Stimulated activated CD4-positive, alpha-beta T cell treated with anti-CD3 and anti-CD28 coated beads, Interleukin-4, amount 100 ng/mL, for 24 hours (primary cell): ENCODE measurements at regions not wholly inside any gene's neighbourhood (a gene's known extent, or its start where the extent isn't known, plus 50 kb on each side); places are given as distances from the start of the nearest gene placed in this dataset.

Source experiments
- DNase-seq: peaks from one replicate; pipeline ENCODE4 v3.0.0-alpha.2; 2020

DNA sequence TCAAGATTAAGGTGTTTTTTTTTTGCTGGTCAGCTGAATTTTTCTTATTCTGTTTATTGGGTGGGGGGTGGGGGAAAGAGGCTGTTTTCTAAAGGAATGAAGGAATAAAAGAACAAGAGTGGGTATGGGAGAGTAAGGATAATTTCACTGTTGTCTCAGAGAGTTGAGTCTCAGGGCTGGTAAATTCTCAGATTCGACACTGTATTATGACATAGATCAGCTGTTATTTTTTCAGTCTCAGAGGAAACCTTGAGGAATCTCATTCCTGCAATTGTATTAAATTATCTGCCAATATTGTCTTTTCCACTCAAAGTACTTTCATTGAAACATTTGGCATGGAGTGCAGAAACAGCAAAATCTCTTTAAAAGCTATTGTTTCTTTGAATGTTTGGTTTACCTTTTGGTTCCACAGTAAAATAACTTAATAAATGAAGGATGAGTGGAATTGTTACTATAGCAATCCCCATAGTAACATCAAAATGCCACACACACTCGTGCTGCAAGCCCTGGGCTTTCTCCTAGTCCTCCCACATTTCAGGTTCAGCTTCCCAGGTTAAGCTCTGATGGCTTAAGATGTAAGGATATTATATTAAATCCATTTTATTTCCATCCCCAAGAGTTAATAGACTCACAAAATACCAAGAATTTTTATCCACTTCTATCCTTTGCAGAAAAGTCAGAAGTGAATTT lies 478.7 kb upstream of the TCF4 start:
- DNase-seq, result no peak

DNA sequence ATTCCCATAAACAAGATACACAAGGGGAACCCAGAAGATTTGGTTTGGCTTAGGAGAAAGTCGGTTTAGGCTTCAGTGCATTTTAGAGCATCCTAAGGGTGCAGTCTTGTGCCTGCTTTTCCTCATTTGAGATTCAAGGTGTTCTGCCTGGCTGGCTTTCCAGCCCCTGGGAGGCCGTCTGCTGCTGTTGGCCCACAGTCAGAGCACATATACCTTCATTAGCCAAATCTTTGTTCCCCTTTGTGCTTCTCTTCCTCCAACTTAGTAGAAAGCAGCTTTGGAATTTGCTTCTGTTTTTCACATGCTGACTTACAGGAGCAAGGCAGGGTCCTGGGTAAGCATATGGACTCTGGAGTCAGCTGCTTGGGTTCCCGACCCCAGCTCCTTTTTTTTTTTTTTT lies 477.1 kb upstream of the TCF4 start:
- no peak for DNase-seq

DNA sequence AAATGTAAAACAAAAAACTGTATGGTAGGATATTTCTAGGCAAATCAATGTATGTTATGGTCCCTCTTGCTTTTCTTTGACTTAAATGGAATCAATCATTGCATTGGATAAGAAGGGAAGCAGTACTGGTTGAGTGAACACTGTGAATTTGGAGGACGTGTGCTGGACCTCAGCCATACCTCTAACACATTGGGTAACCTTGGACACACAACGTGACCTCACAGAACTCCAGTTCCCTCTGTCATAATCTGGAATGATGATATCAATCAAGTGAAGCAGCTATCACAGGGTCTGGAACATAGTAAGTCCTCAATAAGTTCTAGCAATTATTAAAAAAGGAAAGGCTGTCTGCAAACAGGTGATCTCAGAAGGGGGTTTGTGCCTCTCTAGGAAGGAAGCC lies 474.9 kb upstream of the TCF4 start:
- DNase-seq, result no peak

DNA sequence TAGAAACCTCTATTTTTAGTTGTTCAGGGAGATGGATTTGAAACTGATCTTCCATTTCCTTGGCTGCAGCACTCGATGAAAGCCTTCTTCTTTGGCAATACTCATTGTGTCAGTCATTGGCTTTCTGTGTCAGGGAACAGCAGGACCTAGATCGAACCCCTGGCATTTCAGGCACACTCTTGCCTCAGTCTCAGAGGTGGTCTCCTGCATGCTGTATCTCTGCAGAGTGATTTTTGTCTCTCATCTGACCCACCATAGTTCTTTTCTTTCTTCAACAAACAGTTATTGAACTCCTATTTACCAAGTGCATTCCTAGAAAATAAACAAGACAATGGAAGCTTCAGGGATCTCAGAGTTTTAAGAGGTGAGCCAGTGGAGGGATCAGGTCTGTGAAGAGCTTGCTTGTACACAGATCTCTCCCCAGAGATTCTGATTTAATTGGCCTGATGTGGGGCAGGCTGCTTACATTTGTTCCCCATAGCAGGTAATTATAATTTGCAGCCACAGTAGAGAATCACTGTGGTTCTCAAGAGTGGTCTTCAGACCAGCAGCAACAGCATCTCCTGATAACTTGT lies 473.1 kb upstream of the TCF4 start:
- no peak for DNase-seq

DNA sequence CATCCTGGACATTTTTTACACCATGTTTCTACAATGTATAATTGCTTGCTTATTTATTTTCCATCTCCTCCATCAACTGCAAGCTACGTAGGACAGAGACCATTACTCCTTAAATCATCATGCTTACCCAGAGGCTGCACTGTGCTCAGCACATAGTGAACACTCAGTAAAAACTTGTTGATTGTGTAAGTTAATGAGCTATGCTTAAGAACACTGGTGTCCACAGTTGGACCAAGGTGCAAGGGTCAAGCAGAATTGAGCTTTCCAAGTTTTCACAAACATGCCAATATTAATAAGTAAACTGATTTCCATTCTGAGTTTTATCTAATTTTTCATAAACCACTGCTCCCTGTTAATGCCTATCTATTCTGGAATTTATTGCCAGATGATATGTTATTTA lies 464.2 kb upstream of the TCF4 start:
- DNase-seq, result no peak

DNA sequence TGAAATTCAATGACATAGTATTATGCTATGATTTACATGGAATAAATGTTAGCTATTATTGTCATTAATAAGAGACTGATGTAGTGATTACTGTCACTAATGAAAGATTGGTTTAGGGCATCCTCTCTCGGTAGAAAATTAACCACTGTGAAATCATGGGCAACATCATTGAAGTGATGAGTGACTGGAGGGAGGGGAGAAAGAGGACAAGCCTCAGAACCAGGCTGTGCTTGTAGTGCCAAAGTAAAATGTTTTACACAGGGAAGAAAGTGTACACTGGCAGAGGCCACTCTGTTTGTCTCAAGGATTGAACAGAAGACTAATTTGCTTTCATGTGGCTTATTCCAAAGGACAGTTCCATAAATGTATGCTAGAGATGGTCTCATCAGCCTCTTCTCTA lies 456.2 kb upstream of the TCF4 start:
- DNase-seq, result no peak

DNA sequence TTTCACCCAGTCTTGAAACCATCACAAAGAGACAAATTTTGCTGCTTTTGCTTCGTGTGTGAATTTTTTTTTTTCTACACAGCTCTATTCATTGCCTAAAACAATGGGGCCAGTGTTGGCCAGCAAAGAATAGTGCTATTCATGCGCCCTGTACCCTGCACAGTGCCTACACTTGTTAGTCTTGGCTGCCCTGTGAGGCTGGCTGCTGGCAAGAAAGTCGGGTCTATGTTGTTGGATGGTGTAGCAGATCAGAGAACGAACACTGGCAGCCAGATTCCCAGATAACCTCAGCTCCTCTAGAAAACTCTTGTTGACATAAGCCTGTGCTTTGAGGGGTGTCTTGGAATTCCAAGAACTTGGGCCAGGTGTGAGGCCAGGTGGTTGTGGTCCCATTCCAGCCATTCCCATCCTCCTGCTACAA lies 455.7 kb upstream of the TCF4 start:
- no peak for DNase-seq

DNA sequence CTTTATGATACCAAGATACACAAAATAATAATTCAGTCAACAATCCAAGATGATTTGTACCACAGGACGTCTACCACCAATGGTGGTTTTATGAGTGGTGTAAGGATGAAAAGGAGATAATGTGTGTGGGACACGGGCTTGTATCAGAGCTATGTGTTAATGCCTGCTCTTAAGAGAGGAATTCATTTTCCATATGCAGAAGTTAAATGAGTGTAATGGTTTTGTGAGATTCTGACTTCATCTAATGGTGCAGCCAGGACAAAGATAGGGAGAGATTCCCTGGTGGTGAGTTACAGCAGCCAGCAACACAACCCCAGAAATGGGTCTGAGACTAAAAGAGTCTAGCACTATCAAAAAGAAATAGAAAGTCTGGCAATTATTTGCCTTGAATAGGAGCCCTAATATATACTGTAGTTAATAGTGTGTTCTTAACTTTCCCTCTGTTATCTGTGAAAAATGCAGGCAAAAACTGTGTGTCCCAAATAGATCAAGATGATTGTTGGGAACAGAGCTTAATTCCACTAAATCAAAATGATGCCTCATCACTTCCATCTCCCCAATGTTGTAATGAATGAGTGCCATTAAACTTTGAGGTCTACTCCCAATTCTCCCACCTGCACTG lies 455.0 kb upstream of the TCF4 start:
- DNase-seq, result no peak

DNA sequence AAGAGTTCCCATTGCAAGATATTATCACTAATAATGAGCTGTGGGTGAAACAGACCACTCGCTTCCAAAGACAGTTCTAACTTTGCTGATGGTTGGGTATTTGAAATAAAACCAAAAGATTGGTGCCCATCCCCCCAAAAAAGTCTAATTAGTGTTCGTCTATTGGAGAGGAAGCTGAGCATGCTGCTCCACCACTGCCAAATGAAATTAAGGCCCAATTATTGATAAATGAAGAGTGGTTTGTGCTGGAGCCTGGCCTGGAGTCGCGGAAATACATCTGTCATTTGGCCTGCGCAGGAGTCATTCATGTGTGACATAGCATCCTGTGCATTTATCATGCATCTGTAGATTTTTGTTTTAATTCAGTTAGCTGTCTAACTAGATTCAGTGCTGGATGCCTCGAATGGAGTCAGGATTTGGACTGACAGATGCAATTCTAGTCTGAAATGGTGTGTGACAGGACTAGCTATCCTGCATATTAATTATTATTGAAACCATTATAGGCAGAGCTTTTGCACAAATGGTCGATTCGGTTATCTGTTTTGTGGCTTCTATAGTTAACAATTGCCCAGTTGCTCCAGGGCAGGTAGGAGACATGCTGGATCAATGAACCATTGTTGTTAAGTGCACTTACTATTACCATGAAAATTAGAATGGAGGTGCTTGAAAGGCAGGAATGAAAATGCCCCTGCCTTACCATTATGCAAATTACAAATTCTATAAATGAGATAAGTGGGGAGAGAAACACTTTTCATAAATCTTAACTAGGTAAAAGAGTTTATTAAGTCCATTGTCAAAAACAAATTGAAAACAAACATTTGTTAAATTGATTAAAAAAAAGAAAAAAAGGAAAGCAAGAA lies 450.4 kb upstream of the TCF4 start:
- DNase-seq, result no peak

DNA sequence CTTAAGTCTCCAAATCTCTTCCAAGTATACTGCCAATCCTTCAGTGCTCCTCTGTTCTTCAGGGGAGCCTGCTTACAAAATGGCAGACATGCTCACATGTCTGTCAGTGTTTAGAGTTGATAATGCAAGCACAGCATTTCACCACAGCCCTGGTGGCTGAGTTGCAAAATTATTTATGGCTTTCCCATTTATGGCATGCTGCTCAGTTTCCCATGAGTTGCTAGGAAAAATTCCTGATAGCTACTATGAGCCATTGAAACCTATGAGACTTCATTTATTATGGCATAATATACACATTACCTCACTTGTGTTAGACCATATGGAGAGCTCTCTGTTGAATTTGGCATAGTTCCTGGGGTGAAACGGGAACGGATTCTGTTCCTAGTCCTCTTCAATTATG lies 448.7 kb upstream of the TCF4 start:
- no peak for DNase-seq

DNA sequence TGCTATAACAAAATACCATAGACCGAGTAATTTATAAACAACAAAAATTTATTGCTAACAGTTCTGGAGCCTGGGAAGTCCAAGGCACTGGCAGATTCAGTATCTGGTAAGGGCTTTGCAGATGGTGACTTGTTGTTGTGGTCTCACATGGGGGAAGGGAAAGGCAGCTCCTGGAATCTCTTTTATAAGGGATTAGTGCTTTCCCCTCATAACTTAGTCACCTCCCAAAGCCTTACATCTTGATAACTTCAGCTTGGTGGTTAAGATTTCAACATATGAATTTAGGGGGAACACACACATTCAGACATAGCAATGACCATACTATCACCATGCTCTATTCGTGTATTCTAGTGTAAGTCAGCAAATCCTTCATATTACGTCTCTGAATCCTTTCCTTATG lies 447.6 kb upstream of the TCF4 start:
- DNase-seq, result no peak

DNA sequence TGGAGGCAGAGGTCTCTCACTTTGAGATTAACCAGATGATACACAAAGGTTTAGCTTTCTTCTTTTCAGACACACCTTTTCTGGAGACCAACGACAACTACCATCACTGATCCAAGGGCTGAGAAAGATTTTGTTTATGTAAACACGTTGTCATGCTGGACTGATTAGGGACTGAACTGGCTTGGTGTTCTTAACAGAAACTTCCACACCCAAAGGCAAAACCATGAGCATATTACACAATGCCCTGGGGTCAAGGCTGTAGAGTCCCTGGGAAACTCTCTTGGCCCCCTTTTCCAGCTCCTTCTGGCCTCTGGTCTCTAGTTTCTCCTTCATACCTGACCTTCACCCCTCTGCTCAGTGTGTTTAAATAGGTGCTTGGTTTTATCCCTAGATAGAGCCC lies 447.0 kb upstream of the TCF4 start:
- no peak for DNase-seq

DNA sequence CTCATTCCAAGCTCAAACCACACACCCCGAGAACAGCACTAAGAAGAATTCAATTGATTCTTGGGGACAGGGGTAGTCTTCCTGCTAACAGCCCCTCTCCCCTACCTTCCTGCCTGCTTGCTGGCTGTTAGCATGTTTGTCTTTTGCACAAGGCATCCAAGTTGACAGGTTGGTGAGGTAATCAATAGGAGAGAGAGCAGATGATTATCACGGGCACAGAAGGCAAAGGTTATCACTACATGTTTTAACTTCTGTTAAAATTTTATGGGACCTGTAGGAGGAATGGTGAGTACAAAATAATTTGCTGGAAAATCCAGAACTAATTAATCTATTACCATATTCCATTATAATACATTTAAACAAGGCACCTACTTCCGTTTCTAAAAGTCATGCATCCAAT lies 442.1 kb upstream of the TCF4 start:
- DNase-seq, result no peak

DNA sequence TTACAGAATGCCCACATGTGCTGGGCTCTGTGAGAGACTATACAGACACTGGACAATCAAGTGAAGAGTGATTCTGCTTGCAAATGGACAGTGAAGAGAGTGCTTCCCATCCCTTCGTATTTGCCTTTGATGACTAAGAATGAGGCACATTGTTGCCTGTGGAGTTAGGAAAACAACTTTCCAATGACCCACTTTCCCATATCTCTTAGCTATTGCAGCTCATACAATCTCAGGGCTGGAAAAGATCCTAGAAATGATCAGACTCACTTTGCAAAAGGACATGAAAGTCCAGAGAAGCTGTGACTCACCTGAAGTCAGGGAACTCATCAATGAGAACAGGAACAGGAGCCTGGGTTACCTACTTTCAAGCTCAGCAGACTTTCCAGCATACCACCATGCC lies 440.5 kb upstream of the TCF4 start:
- no peak for DNase-seq

DNA sequence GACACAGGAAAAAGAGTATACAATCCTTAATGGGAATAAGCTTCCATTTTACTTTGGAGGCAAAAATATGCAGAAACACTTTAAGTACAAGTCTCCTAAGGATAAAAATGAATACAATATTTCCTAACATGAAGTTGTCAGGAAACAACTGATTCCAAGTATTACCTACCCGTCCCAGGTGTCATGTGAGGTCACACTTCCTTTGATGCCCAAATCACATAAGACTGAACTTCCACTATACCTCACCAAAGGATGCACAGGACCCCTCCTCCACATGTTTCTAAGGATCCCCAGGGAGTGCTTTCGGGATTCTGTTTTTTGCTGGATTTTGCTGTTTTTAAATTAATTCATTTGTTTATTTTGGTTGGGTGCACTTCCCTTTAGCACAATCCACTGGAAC lies 438.5 kb upstream of the TCF4 start:
- no peak for DNase-seq

DNA sequence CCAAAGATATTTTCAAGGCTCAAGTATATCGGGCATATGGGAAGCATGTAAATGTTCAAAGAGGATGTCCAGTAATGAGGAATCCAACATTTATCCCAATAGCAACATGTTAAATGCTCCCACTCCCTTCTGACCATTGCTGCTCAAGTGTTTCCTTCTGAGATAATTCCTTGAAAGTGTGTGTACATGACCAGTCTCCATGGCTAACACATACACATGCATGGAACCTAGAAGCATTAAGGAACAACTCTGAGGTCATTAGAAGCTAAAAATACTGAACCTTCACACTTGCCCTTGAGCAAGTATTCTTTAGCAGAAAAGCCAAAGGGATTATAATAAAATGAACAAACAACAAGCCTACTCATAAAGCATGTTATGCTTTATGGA lies 433.8 kb upstream of the TCF4 start:
- DNase-seq, result no peak

DNA sequence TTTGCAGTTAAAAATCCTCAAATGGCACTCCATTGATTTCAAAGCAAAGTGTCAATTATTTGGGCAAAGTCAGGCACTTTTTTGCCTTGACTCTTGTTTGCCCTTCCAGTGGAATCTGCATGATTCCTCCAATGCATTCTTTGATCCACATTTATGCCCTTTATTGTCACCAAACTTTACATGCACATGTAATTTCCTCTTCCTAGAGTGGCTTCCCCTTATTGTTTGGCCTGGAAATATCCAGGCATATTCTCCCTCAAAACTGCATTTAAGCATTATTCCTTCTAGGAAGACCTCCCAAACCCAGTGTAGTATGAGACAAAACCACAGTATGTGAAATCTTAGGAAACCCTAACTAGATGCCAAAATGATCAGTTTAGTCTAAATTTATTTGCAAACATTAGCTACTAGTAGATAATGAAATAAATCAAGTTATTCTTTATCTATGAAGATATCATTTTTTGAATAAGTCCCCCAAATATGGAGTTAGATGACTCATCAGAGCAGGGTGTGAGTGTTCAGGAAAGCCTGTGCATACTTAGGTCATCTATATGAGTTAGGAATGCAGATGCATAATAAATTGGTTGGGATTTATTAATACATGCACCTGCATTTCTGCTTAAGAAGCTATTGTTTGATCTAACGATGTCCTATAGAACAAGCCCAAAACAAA lies 433.3 kb upstream of the TCF4 start:
- DNase-seq, result no peak

DNA sequence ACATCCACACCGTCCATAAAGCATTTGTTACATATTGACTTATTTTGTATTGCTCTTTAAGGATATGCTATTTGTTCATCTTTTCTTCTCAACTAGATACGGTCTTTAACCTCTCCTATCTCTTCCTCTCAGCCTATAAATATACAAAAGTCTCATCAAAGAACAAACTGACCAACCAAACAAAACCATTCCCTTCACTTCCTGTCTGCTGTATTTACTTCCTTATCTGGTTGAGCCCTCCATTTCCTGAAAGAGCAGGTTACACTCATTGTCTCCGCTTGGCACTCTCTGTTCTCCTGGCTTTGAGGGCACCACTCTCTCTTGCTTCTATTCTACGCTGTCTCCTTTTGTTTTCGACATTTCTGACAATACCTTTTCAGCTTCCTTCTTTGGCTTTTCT lies 431.9 kb upstream of the TCF4 start:
- no peak for DNase-seq

DNA sequence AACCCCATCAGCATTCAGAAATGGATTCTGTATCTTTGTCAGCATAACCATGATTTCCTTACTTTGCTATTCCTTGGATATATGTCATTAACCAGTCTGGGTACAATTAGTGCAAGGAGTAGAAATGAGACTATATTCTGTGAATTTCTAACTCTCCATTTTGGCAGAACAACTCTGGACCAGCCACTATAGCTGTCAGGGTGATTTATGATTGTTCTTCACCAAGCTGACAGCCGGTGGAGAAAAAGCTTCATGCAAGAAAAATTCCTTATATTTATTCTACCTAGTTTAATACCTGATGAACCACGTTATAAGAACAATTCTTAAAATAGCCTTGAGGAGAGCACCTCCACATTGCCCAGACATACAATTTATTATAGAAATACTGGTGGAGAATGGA lies 431.2 kb upstream of the TCF4 start:
- DNase-seq, result no peak

DNA sequence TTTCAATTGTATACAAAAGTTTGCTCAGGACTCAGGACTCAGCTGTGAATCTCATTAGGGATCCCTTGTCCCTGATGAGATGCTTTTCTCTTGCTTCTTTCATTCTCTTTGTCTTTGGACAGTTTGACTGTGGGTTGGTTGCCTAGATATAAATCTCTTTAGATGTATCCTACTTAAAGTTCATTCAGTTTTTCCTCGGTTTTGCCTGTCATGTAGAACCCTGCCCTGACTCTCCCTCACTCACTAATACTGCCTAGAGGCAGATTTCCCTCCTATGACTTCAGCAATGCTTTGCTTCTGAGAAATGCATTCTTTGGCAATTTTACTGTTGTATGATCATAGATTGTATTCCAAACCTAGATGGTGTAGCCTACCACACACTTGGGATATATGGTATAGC lies 421.4 kb upstream of the TCF4 start:
- no peak for DNase-seq

DNA sequence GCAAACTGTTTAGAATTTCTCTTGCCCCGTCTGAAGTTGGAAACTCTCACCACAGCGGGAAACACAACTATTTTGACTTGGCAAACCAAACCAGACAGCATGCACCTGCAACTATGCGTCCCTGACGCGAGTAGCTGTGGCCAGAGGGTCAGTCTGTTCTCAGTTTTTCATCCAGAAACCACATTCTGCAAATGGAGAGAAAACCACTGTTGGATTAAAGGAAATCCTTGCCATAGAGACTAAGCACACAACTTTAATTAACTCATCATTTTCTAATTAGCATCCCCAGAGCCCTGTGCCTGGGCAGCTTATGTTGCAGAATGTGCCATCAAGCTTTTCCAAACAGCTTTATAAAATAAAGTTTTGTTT lies 415.7 kb upstream of the TCF4 start:
- no peak for DNase-seq

DNA sequence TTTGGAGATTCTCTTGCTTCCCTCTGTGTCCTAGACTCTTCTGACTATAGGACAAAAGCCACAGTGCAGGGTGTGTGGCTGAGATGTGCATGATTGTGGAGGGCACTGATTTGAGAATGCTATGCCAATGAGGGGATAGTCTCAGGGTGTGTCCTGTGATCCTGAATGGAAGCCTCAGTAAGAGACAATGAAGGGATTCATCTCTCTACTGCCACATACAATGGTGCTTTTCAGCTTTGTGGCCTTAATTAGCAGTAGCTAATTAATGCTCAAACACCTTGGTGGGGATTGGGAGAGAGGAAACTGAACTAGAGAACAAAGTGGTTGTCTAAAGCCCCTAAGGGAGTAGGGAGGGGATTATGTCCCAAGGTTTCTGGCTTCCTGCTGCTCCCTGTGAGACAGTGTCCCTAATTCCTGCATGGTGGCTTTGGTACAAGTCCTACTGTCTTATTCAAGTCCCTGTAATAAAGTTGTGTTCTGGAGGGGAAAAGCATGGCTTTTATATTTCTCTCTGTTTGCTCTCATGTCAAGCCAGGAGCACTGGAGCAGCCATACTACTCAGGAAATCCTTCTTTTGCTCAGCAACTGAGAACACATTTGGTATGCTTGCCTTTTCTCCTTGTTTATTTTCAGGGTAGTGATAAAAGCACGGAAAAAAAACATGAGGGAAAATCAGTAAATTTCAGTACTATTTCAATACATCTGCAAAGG lies 415.2 kb upstream of the TCF4 start:
- DNase-seq, result no peak

DNA sequence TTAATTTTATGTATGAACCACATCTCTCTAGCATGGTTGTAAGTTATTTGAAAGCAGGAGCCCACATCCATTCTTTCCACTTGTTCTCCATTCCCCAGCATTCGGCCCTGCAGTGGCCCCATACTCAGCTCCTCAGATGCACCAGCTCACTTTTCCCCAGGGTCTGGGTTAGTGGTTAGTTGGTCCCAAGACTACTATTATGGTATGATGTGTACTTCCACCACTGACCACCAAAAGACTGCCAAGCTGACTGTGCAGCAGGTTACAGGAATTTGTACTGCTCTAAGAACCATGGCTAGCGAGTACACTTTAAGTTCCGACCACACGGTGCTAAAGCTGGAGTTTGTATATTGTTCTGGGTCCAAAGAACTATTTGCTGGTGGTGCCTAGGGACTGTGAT lies 413.6 kb upstream of the TCF4 start:
- DNase-seq, result no peak
